ENCODE measurements at regions not wholly inside any gene's neighbourhood (a gene's known extent, or its start where the extent isn't known, plus 50 kb on each side); places are given as distances from the start of the nearest gene placed in this dataset.

DNA sequence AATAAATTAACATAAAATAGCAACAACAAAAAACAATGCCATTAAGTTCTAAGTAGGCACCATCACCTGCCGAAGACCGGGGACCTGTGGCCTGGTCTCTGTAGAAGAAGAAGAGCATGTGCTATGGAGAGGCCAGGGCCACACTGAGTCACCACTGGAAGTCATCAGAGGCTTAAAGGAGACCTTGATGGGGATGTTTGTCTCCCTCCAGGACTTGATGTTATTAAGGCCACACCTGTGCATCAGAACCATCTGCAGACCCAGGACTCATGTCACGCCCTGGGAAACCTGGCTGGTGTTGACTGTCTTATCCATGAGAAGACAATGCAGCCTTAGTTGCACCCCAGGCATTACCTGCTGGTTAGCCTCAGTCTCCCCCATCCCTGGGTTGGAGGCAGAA is 292.3 kb downstream of the AACS start:
- H3K4ac ChIP-seq (replicated peaks; ENCODE audit: insufficient read length, low read depth, low read length), result no peak overlapping the region
- CTCF ChIA-PET (ENCODE audit: partially characterized antibody), result interaction anchor here (0.6 kb wide), 1 partner anchor 557 kb away, joined by 3 read pairs; no protein-coding TSS in a partner anchor
- WGBS, 2 experiments (ENCODE audit: extremely low coverage in 1 of 2, insufficient coverage in 1 of 2, insufficient read length in 1 of 2, insufficient replicate concordance in 2 of 2, low coverage in 1 of 2, low lambda C conversion rate in 2 of 2, missing lambda C conversion rate in 1 of 2), result 91% methylated on average over 3 of the region's 3 CpGs; no CpG with 5 or more reads in 1 of the 2 experiments

More for the DNA sequence above, 292.3 kb downstream of the AACS start:
- H3K4me2 ChIP-seq (ENCODE audit: insufficient read depth in 1 of 2, low read depth in 2 of 2, low read length in 2 of 2), result no peak overlapping the region
- no peak overlapping the region for H3K27ac ChIP-seq (ENCODE audit: low read depth, low read length)
- peaks cover 0 to 4% (median 0%) of the 10 kb centered on the region in 4 experiments; a peak in 2 of 8 replicates for H3K36me3 ChIP-seq (ENCODE audit: control insufficient read depth in 2 of 4, insufficient read depth in 4 of 4, low read length in 3 of 4)
- no peak overlapping the region for H3K23ac ChIP-seq (ENCODE audit: insufficient read length)
- peaks cover 0 to 5% of the 10 kb centered on the region in 2 experiments; a peak in 2 of 4 replicates for H3K9me3 ChIP-seq (ENCODE audit: insufficient read depth in 2 of 2, low read depth in 1 of 2, low read length in 1 of 2)
- no peak overlapping the region for H2BK15ac ChIP-seq (ENCODE audit: low read length)
- no peak for TF ChIP-seq NRF1 (IDR thresholded peaks at IDR 0.05; ENCODE audit: low read depth, low read length)
- no peak for TF ChIP-seq SRF (IDR thresholded peaks at IDR 0.05; ENCODE audit: low read depth, low read length)
- no peak for TF ChIP-seq TAF7 (optimal IDR thresholded peaks at IDR 0.05; ENCODE audit: borderline replicate concordance, low read depth, low read length)
- no peak for TF ChIP-seq POLR2A (IDR thresholded peaks at IDR 0.05; ENCODE audit: control extremely low read depth in 1 of 2, low read depth in 2 of 2, low read length in 2 of 2)
- TF ChIP-seq SIRT6 (IDR thresholded peaks at IDR 0.05; ENCODE audit: low read length), result no peak
- no peak for TF ChIP-seq POU5F1 (IDR thresholded peaks at IDR 0.05; ENCODE audit: low read depth, low read length)
- H2BK5ac ChIP-seq (ENCODE audit: low read depth, low read length), result no peak overlapping the region
- POLR2A ChIA-PET (ENCODE audit: partially characterized antibody), result interaction anchor here (0.6 kb wide), 1 partner anchor 84 kb away, joined by 3 read pairs; no protein-coding TSS in a partner anchor
- H3K14ac ChIP-seq (ENCODE audit: insufficient read length), result no peak overlapping the region
- peaks cover 3% of the 10 kb centered on the region in 2 experiments; a peak in 2 of 4 replicates for H3K79me2 ChIP-seq (ENCODE audit: control insufficient read depth in 1 of 2, insufficient read depth in 2 of 2, low read length in 2 of 2)
- H2BK120ac ChIP-seq (replicated peaks; ENCODE audit: low read depth, low read length), result no peak overlapping the region
- no peaks in the 10 kb centered on the region for H3K4me1 ChIP-seq (replicated peaks in 1 of 4; ENCODE audit: control insufficient read depth in 3 of 4, insufficient read depth in 4 of 4, low read length in 3 of 4)
- H4K8ac ChIP-seq (ENCODE audit: extremely low read depth, insufficient read depth, low read length), result no peak overlapping the region
- H3K27me3 ChIP-seq (replicated peaks in 1 of 4; ENCODE audit: control insufficient read depth in 3 of 4, extremely low read depth in 1 of 4, insufficient read depth in 3 of 4, low read length in 3 of 4), result no peaks in the 10 kb centered on the region
- no peak overlapping the region for H2AFZ ChIP-seq (ENCODE audit: low read length)
- no peak overlapping the region for H2AK5ac ChIP-seq (ENCODE audit: low read depth, low read length)
- no peak for FAIRE-seq
- H2BK12ac ChIP-seq (ENCODE audit: low read depth, low read length), result no peak overlapping the region
- no peak overlapping the region for H4K5ac ChIP-seq (ENCODE audit: insufficient read length, low read depth, low read length)
- no peak overlapping the region for H3K56ac ChIP-seq (replicated peaks; ENCODE audit: insufficient read length, low read depth, low read length)
- H3K23me2 ChIP-seq (ENCODE audit: low read depth, low read length), result no peaks in the 10 kb centered on the region
- H3K9ac ChIP-seq (replicated peaks in 1 of 4; ENCODE audit: extremely low read depth in 1 of 4, low read depth in 3 of 4, low read length in 3 of 4), result no peak overlapping the region
- no peak overlapping the region for H2BK20ac ChIP-seq (ENCODE audit: low read length)
- no peak overlapping the region for H4K91ac ChIP-seq (replicated peaks; ENCODE audit: insufficient read length, low read length)
- H3K18ac ChIP-seq (ENCODE audit: extremely low read depth, low read length), result no peak overlapping the region
- H4K20me1 ChIP-seq (replicated peaks in 1 of 2; ENCODE audit: control insufficient read depth in 1 of 2, insufficient read depth in 2 of 2, low read length in 2 of 2), result peaks cover 0 to 5% of the 10 kb centered on the region in 2 experiments
- no peak overlapping the region for H3K4me3 ChIP-seq (ENCODE audit: extremely low read depth in 1 of 4, insufficient read depth in 2 of 4, low read depth in 3 of 4, low read length in 4 of 4)
- DNase-seq (ENCODE audit: low read depth in 1 of 2, low spot score in 2 of 2), result peak in 1 of 2 experiments; percentile 20
- peaks cover 3% of the 10 kb centered on the region for H3K79me1 ChIP-seq (ENCODE audit: low read depth, low read length)
